Stimulated activated naive CD8-positive, alpha-beta T cell treated with anti-CD3 and anti-CD28 coated beads, Interleukin-15, amount 100 ng/mL, for 72 hours (primary cell): ENCODE measurements at regions not wholly inside any gene's neighbourhood (a gene's known extent, or its start where the extent isn't known, plus 50 kb on each side); places are given as distances from the start of the nearest gene placed in this dataset.
"Not testable (repeated sequence)": the region's sequence is repeated elsewhere in the genome, so short reads cannot be mapped to it uniquely, and the experiment has no call there.

Source experiments
- ATAC-seq: fragments of 150-1000 bp; cut with Tn5 transposase; 2 replicates; pipeline ENCODE4 v1.10.0; 2021; ENCODE audit warnings: mild to moderate bottlenecking, moderate library complexity
- DNase-seq, 2 donors: peaks; one replicate each; pipeline ENCODE4 v3.0.0; 2021 to 2022
- H3K27ac Mint-ChIP-seq, 2 donors: one replicate each; pipeline ENCODE4 v1.8.0; 2022; ENCODE audit warnings: mild to moderate bottlenecking in 2 of 2, mixed read lengths in 2 of 2, moderate library complexity in 2 of 2
- H3K27me3 Mint-ChIP-seq: one replicate; pipeline ENCODE4 v1.8.0; 2022; ENCODE audit warnings: mixed read lengths
- H3K4me1 Mint-ChIP-seq: one replicate; pipeline ENCODE4 v1.8.0; 2022; ENCODE audit warnings: mild to moderate bottlenecking, mixed read lengths
- H3K4me3 Mint-ChIP-seq, 2 donors: one replicate each; pipeline ENCODE4 v1.8.0; 2022; ENCODE audit warnings: mild to moderate bottlenecking in 2 of 2, mixed read lengths in 2 of 2, moderate library complexity in 1 of 2
- H3K9me3 Mint-ChIP-seq, 2 donors: one replicate each; pipeline ENCODE4 v1.8.0; 2022; ENCODE audit warnings: mixed read lengths in 2 of 2

DNA sequence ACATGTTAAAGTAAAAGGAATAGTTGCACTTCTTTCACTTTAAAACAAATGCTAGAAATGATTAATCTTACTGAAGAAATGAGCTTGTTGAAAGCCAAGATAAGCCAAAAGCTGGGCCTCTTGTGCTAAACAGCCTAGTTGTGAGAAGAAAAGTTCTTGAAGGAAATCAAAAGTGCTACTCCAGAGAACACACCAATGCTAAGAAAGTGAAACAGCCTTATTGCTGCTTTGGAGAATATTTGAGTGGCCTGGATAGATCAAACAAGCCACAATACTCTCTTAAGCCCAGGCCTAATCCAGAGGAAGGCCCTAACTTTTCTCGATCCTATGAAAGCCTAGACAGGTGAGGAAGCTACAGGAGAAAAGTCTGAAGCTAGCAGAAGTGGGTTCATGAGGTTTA lies 967.9 kb upstream of the INTU start:
- Mint-ChIP-seq H3K27ac (no peak overlapping the region), H3K27me3 (no peaks in the 10 kb centered on the region), H3K4me3 (no peak overlapping the region), H3K9me3 (no peaks in the 10 kb centered on the region), H3K4me1 (no peaks in the 10 kb centered on the region)
- DNase-seq (no peak), ATAC-seq (no peak)

DNA sequence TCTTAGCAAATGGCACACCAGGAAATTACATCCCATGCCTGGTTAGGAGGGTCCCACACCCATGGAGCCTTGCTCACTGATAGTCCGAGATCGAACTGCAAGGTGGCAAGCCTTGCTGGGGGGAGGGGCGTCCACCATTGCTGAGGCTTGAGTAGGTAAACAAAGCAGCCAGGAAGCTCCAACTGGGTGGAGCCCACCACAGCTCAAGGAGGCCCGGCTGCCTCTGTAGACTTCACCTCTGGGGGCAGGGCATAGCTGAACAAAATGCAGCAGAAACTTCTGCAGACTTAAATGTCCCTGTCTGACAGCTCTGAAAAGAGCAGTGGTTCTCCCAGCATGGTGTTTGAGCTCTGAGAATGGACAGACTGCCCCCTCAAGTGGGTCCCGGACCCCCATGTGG lies 962.7 kb upstream of the INTU start:
- H3K4me1 Mint-ChIP-seq, H3K27ac Mint-ChIP-seq, H3K4me3 Mint-ChIP-seq, H3K27me3 Mint-ChIP-seq, H3K9me3 Mint-ChIP-seq, ATAC-seq, DNase-seq: not testable (repeated sequence)

DNA sequence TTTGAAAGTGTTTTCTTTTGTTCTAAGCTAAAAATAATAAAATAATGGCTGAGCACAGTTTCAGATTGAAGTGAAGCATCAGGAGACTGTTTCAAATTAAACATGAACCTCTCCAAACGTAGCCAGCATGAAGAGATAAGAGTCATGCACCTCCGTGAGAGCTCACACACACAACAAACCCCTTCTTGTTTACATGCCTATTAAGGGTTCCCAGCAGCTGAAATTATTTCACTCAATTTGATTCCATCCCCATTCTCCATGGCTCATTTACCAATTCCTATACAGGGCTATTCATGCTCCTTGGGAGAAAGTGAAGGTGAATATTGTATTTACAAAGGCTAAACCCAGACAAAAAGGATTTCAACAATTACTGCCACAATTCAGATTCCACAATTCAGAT lies 954.1 kb upstream of the INTU start:
- no peak overlapping the region for H3K4me3 Mint-ChIP-seq
- H3K4me1 Mint-ChIP-seq = no peaks in the 10 kb centered on the region
- no peak for ATAC-seq
- no peak overlapping the region for H3K27ac Mint-ChIP-seq
- no peaks in the 10 kb centered on the region for H3K27me3 Mint-ChIP-seq
- H3K9me3 Mint-ChIP-seq = peaks cover 0 to 6% of the 10 kb centered on the region in 2 donors
- DNase-seq = no peak

DNA sequence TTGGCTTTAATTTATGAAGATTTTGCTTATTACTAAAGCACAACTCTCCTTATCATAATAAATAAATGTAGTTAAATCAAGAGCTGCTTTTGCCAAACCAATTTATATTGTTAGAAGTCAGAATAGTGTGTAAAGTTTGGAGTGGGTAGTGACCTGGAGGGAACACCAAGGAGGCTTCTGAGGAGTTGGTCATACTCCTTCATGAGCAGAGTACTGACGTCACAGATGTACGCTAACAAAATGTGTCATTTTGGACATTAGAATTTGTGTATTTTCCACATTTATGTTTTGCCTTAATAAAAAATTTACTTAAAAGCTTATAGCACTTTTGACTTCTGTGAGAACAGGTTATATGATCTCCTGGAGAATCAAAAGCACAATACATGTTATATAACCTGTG lies 953.5 kb upstream of the INTU start:
- Mint-ChIP-seq H3K27ac (no peak overlapping the region), H3K4me1 (no peaks in the 10 kb centered on the region), H3K4me3 (no peak overlapping the region), H3K9me3 (peaks cover 0 to under 1% of the 10 kb centered on the region in 2 donors), H3K27me3 (no peaks in the 10 kb centered on the region)
- ATAC-seq (no peak), DNase-seq (no peak)

DNA sequence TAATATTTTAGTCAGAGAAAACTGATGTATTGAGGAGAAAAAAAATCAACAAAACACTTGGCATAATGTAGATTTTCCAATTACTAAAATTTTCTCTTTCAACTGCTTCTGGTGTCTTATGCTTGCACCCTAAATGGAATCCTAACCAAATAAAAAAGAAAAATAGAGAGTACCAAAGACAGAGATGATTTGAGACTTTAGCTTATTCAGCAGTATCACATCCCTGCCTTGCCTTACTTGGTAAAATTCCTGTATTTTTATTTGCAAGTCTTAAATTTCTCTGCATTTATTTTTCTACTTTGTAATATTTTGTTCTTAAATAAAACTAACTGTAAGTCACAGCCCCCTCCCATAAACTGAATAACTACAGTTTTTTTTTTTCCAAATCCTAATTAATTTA lies 950.5 kb upstream of the INTU start:
- DNase-seq = no peak
- no peaks in the 10 kb centered on the region for H3K27me3 Mint-ChIP-seq
- H3K4me3 Mint-ChIP-seq = no peak overlapping the region
- ATAC-seq = no peak
- H3K27ac Mint-ChIP-seq = no peak overlapping the region
- H3K9me3 Mint-ChIP-seq = no peaks in the 10 kb centered on the region
- no peaks in the 10 kb centered on the region for H3K4me1 Mint-ChIP-seq

DNA sequence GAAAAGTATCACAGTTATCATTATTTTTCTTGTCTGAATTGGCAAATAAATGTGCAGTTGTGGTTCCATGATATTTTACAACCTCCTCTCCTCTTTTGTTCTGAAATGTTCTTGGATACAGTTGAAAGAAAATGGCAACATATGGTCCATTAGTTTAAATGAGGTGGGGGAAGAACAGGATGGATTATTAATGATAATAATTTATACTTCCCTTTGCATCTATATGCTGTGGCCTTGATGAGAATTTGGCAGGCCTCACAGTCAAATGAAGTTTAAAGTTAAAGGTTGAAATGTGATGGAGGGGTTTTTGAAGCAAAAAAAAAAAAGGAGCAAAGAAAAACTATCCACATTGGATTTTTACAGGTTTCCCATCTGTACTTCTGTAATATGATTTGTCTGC lies 946.3 kb upstream of the INTU start:
- H3K27me3 Mint-ChIP-seq = no peaks in the 10 kb centered on the region
- ATAC-seq = no peak
- no peak overlapping the region for H3K4me3 Mint-ChIP-seq
- DNase-seq = no peak
- H3K4me1 Mint-ChIP-seq = no peaks in the 10 kb centered on the region
- H3K27ac Mint-ChIP-seq = no peak overlapping the region
- no peaks in the 10 kb centered on the region for H3K9me3 Mint-ChIP-seq

DNA sequence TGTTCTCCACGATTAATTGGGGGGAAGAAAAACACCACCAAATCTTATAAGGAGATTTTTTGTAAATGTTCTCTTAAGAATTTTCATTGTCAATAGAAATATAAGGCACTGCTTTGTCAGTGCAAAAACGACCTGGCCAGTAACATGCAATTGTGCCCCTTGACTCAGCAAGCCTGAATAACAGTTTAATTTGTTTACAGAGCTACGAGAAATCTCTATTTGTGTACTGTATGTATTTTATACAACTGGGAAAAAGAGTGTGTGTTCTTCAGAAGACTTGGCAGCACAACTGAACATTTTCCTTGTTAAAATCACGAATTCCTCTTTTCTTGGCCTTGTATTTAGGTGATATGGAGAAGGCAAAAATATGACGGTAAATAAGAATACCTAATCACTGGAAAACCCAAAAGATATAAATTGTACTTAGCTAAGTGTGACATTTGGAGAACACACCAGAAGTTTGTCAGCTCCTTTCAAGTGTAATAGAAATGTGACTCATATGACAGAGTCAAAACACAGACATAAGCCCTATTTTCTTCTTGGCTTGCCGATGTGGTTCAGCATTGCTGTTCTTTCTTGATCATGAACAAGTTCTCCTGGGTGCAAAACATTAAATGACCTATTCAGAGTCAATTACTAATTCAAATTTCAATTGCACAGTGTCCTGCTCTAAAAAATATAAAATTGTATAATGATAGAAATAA lies 945.0 kb upstream of the INTU start:
- Mint-ChIP-seq H3K27me3 (no peaks in the 10 kb centered on the region), H3K4me1 (no peaks in the 10 kb centered on the region), H3K9me3 (no peaks in the 10 kb centered on the region), H3K4me3 (no peak overlapping the region), H3K27ac (no peak overlapping the region)
- DNase-seq (no peak), ATAC-seq (no peak)

DNA sequence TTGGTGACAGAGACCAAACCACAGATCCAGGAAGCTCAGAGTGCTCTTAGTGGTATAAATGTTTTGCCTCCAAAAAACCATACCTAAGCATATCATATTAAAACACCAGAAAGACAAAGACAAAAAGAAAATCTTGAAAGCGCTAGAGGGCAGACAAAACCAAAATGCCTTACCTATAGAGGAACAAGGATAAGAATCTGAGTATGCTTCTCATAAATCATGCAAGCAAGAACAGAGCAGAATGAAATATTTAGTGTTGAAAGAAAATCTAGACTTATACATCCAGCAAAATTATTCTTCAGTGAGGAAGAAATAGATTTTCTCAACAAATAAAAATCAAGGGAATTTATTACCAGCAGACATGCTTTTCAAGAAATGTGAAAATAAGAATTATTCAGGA lies 941.0 kb upstream of the INTU start:
- no peak overlapping the region for H3K4me3 Mint-ChIP-seq
- no peaks in the 10 kb centered on the region for H3K4me1 Mint-ChIP-seq
- H3K27ac Mint-ChIP-seq = no peak overlapping the region
- no peak for ATAC-seq
- no peaks in the 10 kb centered on the region for H3K9me3 Mint-ChIP-seq
- DNase-seq = no peak
- no peaks in the 10 kb centered on the region for H3K27me3 Mint-ChIP-seq

DNA sequence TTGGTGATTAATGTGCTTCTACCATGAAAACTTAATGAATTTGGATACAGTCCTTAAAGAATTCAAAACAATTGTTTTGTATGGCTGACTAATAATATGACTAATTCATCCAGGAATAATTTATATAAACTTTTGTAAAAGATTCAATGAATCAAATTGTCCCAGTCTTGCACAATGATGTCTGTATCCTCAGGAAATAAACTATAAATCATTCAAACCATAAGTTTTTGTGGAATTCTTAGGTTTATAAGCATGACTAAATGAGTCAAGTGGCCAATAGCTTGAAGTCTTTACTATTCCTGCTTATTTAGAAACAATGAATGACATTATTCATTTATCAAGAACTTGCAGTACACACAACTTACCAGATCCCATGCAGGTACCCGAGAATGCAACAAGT lies 935.0 kb upstream of the INTU start:
- H3K9me3 Mint-ChIP-seq = peaks cover 4 to 7% of the 10 kb centered on the region in 2 donors
- H3K27me3 Mint-ChIP-seq = no peaks in the 10 kb centered on the region
- ATAC-seq = no peak
- H3K27ac Mint-ChIP-seq = no peak overlapping the region
- no peak overlapping the region for H3K4me3 Mint-ChIP-seq
- no peaks in the 10 kb centered on the region for H3K4me1 Mint-ChIP-seq
- no peak for DNase-seq

DNA sequence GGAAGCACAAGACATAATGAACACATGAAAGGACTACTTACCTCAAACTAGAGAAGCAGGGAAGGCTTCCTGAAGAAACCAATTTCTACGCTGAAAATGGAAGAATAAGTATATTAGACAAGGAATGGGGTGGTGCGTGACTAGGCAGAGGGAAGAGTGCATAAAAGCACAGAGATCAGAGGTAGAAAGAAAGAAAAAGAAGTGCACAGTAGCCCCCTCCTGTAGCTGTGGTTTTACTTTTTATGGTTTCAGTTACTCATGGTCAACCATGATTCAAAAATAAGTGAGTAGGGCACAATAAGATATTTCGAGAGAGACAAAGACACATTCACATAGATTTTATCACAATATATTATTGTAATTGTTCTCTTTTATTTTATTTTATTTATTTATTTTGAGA lies 934.5 kb upstream of the INTU start:
- no peak for DNase-seq
- Mint-ChIP-seq H3K27ac (peak overlapping the region in 1 of 2 donors; percentile 3), H3K4me3 (no peak overlapping the region), H3K4me1 (no peaks in the 10 kb centered on the region), H3K9me3 (peaks cover 4 to 7% of the 10 kb centered on the region in 2 donors), H3K27me3 (no peaks in the 10 kb centered on the region)
- ATAC-seq = no peak

DNA sequence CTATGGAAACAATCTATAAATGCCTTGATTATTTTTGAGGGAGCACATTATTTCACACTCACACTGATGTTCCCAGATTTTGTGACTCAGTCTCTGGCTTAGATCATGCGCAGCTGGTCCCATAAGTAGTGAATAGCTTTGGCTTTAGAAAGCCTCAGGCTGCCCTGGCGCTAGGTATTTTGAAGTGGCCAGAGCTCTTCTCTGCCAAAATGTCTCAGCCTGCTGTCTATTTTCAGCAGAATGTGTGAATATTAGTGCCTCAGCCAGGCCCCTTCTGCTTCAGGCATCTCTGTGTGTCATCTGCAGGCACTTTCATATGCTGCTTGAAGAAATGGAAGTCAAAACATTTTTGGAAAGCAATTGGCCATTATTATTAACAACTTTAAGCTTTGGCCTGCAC lies 931.0 kb upstream of the INTU start:
- no peak for ATAC-seq

DNA sequence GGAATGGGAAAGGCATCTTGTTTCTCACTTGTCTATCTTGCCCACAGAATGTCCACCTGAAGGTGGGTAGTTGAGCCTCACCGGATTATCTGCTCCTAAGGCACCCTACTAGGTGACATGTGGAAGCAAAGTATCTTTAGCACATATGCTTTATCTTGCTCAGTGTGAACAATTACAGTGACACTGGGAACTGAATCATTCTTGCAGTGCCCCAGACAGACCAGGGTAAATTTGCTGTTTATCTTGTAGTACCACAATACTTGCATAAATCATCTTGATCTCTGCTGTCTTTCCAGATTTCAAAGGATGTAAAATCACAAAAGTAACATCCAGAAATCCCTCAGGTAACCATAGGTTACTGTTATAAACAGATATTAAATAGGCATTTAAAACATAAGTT lies 930.0 kb upstream of the INTU start:
- ATAC-seq (no peak), DNase-seq (no peak)
- Mint-ChIP-seq H3K4me3 (no peak overlapping the region), H3K27me3 (no peaks in the 10 kb centered on the region), H3K4me1 (no peaks in the 10 kb centered on the region), H3K9me3 (peaks cover 4 to 7% of the 10 kb centered on the region in 2 donors), H3K27ac (no peak overlapping the region)

More for the DNA sequence above, 931.0 kb upstream of the INTU start:
- H3K9me3 Mint-ChIP-seq = peaks cover 4 to 7% of the 10 kb centered on the region in 2 donors
- H3K27me3 Mint-ChIP-seq = no peaks in the 10 kb centered on the region
- no peaks in the 10 kb centered on the region for H3K4me1 Mint-ChIP-seq
- no peak overlapping the region for H3K4me3 Mint-ChIP-seq
- no peak for DNase-seq
- no peak overlapping the region for H3K27ac Mint-ChIP-seq

DNA sequence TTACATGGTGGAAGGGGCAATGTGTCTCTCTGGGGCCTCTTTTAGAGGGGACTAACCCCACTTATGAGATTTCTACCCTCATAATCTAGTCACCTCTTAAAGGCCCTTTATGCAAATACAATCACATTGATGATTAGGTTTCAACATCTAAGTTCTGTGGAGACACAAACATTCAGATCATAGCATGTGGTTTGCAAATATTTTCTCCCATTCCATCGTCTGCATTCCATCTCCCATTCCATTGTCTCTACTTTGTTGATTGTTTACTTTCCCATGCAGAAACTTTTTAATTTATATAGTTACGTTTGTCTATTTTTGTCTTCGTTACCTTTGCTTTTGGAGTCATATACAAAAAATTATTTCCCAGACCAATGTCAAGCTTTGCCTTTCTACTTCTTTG lies 927.5 kb upstream of the INTU start:
- no peak for ATAC-seq
- no peak overlapping the region for H3K4me3 Mint-ChIP-seq
- no peaks in the 10 kb centered on the region for H3K9me3 Mint-ChIP-seq
- H3K27me3 Mint-ChIP-seq = no peaks in the 10 kb centered on the region
- no peaks in the 10 kb centered on the region for H3K4me1 Mint-ChIP-seq
- no peak overlapping the region for H3K27ac Mint-ChIP-seq
- no peak for DNase-seq

DNA sequence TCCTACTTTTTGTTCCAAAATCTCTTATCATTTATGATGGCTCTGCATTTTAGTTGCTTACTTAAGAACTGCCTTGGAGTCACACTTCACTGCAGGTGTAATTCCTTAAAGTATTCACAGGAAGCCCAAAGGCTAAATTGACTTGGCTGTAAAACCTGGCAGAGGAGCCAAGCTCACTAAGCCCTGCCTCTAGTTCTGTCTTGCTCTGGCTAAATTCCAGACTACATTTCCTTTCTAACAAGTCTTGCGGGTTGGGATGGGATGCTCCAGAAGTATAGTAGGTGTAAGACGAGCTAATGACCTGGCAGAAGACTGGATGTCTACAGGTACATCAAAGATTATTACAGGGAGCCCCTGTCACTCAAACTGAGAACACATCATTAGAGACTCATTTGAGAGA lies 924.0 kb upstream of the INTU start:
- H3K27me3 Mint-ChIP-seq = no peaks in the 10 kb centered on the region
- no peak overlapping the region for H3K27ac Mint-ChIP-seq
- no peaks in the 10 kb centered on the region for H3K4me1 Mint-ChIP-seq
- H3K4me3 Mint-ChIP-seq = no peak overlapping the region
- ATAC-seq (no peak), DNase-seq (no peak)
- H3K9me3 Mint-ChIP-seq = peaks cover 0 to 10% of the 10 kb centered on the region in 2 donors

DNA sequence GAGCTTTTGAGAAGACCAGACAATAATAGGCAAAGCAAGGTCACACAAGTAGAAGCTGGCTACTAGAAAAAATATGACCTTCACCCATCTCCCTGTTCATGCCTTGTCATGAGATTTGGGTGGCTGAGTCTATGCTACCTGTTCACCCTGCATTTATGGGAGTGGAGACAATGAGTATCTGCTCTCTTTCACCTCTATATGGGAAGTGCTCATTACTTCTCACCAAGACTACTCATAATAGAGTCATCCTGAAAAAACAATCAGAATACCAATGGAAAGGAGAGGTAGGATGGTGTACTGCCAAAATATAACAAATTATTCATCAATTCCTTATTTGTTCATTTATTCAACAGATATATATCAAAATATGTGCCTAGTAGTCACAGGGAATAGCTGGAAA lies 921.8 kb upstream of the INTU start:
- no peak overlapping the region for H3K4me3 Mint-ChIP-seq
- H3K27ac Mint-ChIP-seq = no peak overlapping the region

DNA sequence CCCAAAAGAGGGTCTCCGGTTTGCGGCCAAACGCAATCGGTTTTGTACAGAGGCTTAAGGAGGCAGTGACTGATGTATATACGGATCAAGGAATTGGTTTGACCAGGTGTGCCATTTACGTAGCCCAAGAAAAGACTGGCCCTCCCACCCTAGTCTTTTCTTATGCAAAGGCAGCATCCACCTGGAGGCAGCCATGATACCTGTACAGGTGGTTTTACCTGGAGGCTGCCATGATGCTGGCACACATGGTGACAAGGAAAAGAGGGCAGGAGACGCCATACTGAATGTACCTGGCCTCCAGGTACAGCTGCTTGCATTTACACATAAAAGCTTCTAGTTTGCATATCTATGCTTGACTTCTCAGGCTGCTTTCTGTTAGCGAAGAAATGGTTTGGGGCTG lies 917.7 kb upstream of the INTU start:
- Mint-ChIP-seq H3K9me3 (peaks cover 0 to 16% of the 10 kb centered on the region in 2 donors), H3K4me3 (no peak overlapping the region), H3K4me1 (no peaks in the 10 kb centered on the region), H3K27me3 (no peaks in the 10 kb centered on the region), H3K27ac (no peak overlapping the region)
- ATAC-seq (no peak), DNase-seq (no peak)

More for the DNA sequence above, 921.8 kb upstream of the INTU start:
- ATAC-seq (no peak), DNase-seq (no peak)
- no peaks in the 10 kb centered on the region for H3K27me3 Mint-ChIP-seq
- H3K9me3 Mint-ChIP-seq = peaks cover 0 to 16% of the 10 kb centered on the region in 2 donors
- H3K4me1 Mint-ChIP-seq = no peaks in the 10 kb centered on the region

DNA sequence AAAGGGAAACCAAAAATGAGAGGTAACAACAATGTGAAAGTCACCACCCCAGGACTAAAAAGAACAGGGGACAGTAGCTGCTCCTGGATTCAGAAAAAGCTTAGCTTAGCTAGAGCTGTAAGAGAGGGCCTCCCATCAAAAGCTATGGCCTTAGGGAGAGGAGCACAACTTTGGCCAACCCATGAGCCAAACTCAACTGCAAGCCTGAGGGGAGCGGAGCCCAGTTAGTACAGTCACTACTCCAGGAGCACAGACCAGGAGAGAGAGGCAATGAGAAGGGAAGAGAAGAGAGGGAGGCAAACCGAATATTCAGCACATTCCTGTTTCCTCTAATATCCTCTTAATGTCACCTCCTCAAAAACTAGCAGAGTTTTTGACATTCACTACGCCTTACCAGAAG lies 917.1 kb upstream of the INTU start:
- no peak for DNase-seq
- H3K27ac Mint-ChIP-seq = no peak overlapping the region
- ATAC-seq = no peak
- H3K27me3 Mint-ChIP-seq = no peaks in the 10 kb centered on the region
- peaks cover 0 to 13% of the 10 kb centered on the region in 2 donors for H3K9me3 Mint-ChIP-seq
- no peaks in the 10 kb centered on the region for H3K4me1 Mint-ChIP-seq
- H3K4me3 Mint-ChIP-seq = no peak overlapping the region
